GM23248 (cell line): ENCODE measurements at regions not wholly inside any gene's neighbourhood (a gene's known extent, or its start where the extent isn't known, plus 50 kb on each side); places are given as distances from the start of the nearest gene placed in this dataset.

Source experiments
- DNase-seq: peaks from one replicate; pipeline ENCODE4 v3.0.0-alpha.2; 2015
- H2AFZ ChIP-seq: fragments of 200-600 bp; sonication (generic); 2 replicates; pipeline ENCODE4 v1.6.1; 2016; ENCODE audit warnings: antibody characterized with exemption
- H3F3A ChIP-seq: fragments of 200-600 bp; sonication (generic); 2 replicates; pipeline ENCODE4 v1.6.1; 2016; ENCODE audit warnings: mild to moderate bottlenecking, antibody characterized with exemption, mixed run types; ENCODE audit not compliant: insufficient read depth
- H3K27ac ChIP-seq: fragments of 200-600 bp; sonication (generic); 2 replicates; pipeline ENCODE4 v1.5.1; 2016; ENCODE audit warnings: mild to moderate bottlenecking
- H3K27me3 ChIP-seq: fragments of 200-600 bp; sonication (generic); replicated peaks from 2 replicates; pipeline ENCODE4 v1.6.1; 2016; ENCODE audit warnings: mild to moderate bottlenecking; ENCODE audit not compliant: insufficient read depth
- H3K36me3 ChIP-seq: fragments of 200-600 bp; sonication (generic); 2 replicates; pipeline ENCODE4 v1.6.1; 2016; ENCODE audit warnings: low read depth, mild to moderate bottlenecking
- H3K4me1 ChIP-seq: fragments of 200-600 bp; sonication (generic); 2 replicates; pipeline ENCODE4 v1.6.1; 2016; ENCODE audit warnings: mild to moderate bottlenecking; ENCODE audit not compliant: insufficient read depth
- H3K4me2 ChIP-seq: fragments of 200-600 bp; sonication (generic); one replicate; pipeline ENCODE4 v1.6.1; 2016; ENCODE audit warnings: mild to moderate bottlenecking; ENCODE audit not compliant: unreplicated experiment
- H3K4me3 ChIP-seq: fragments of 200-600 bp; sonication (generic); 2 replicates; pipeline ENCODE4 v1.5.1; 2016; ENCODE audit warnings: mild to moderate bottlenecking
- H3K79me2 ChIP-seq: fragments of 200-600 bp; sonication (generic); 2 replicates; pipeline ENCODE4 v1.6.1; 2016; ENCODE audit warnings: mild to moderate bottlenecking; ENCODE audit not compliant: insufficient read depth
- H3K9ac ChIP-seq: fragments of 200-600 bp; sonication (generic); 2 replicates; pipeline ENCODE4 v1.6.1; 2016; ENCODE audit warnings: mild to moderate bottlenecking
- H3K9me2 ChIP-seq: fragments of 200-600 bp; sonication (generic); 2 replicates; pipeline ENCODE4 v1.6.1; 2016; ENCODE audit warnings: mixed run types, mild to moderate bottlenecking, moderate library complexity; ENCODE audit not compliant: insufficient read depth
- H3K9me3 ChIP-seq: fragments of 200-600 bp; sonication (generic); one replicate; pipeline ENCODE4 v1.6.1; 2017; ENCODE audit warnings: low read depth
- H4K20me1 ChIP-seq: fragments of 200-600 bp; sonication (generic); 2 replicates; pipeline ENCODE4 v1.6.0; 2016; ENCODE audit not compliant: insufficient read depth
- EZH2 ChIP-seq: fragments of 200-600 bp; sonication (generic); IDR thresholded peaks from 2 replicates; pipeline ENCODE4 v1.6.1; 2018; ENCODE audit warnings: antibody characterized with exemption, mild to moderate bottlenecking; ENCODE audit not compliant: insufficient read depth, poor library complexity, severe bottlenecking
- EZH2phosphoT487 ChIP-seq: fragments of 200-600 bp; sonication (generic); IDR thresholded peaks from 2 replicates; pipeline ENCODE4 v1.6.1; 2018; ENCODE audit warnings: antibody characterized with exemption, moderate library complexity, mild to moderate bottlenecking, low read depth; ENCODE audit not compliant: insufficient read depth
- WGBS, 2 experiments: methylation state at CpG; one replicate each; pipeline ENCODE4 v1.1.6; 2015 to 2017; ENCODE audit warnings: low lambda C conversion rate in 2 of 2, low coverage in 1 of 2; ENCODE audit errors: missing lambda C conversion rate in 2 of 2; 5-methylcytosine and 5-hydroxymethylcytosine counted together
- in situ Hi-C: fragments of 300-500 bp; cut with MboI; formaldehyde crosslinking; loops from 2 replicates; pipeline ENCODE4 v1.15.0; 2020

- Histone ChIP-seq H3F3A (peaks cover 8% of the 10 kb centered on the region), H4K20me1 (no peaks in the 10 kb centered on the region), H3K4me1 (peaks cover 17% of the 10 kb centered on the region), H3K4me3 (no peak overlapping the region), H3K36me3 (no peaks in the 10 kb centered on the region), H3K79me2 (no peaks in the 10 kb centered on the region), H3K9me3 (no peaks in the 10 kb centered on the region), H2AFZ (no peak overlapping the region), H3K4me2 (no peak overlapping the region), H3K9ac (no peak overlapping the region), H3K27me3 (0 out of 2 replicates have a peak, but pooled peaks cover 5% of the 10 kb centered on the region), H3K9me2 (no peaks in the 10 kb centered on the region), H3K27ac (no peak overlapping the region)
- 89 to 97% methylated on average over 3 of the region's 3 CpGs for WGBS, 2 experiments
- DNase-seq: peak; percentile 34
- in situ Hi-C loops: loop anchor here (10.0 to 25.0 kb wide), 2 partner anchors 480 to 1012 kb away; partner anchors contain the start of gene ZNF521
- no peak for TF ChIP-seq EZH2phosphoT487
Observed at GRCh38 chr18:24875286-24875685, 414.8 kb downstream of the HRH4 start.

- H3K4me1 ChIP-seq: peaks cover 17% of the 10 kb centered on the region
- H3K36me3 ChIP-seq: no peaks in the 10 kb centered on the region
- H3K4me2 ChIP-seq: peak overlapping the region; percentile 29
- H3K9me3 ChIP-seq: no peaks in the 10 kb centered on the region
- WGBS, 2 experiments: 60 to 65% methylated on average over 1 of the region's 1 CpG
- no peak overlapping the region for H2AFZ ChIP-seq
- peak overlapping the region; percentile 47 for H3K27ac ChIP-seq
- in situ Hi-C loops: loop anchor here (10.0 to 25.0 kb wide), 2 partner anchors 479 to 1012 kb away; partner anchors contain the start of gene ZNF521
- no peaks in the 10 kb centered on the region for H4K20me1 ChIP-seq
- H3F3A ChIP-seq: peaks cover 8% of the 10 kb centered on the region
- H3K9me2 ChIP-seq: no peaks in the 10 kb centered on the region
- no peaks in the 10 kb centered on the region for H3K79me2 ChIP-seq
- peak overlapping the region; percentile 7; the same call in 1 of the 2 replicates for H3K9ac ChIP-seq
- TF ChIP-seq EZH2phosphoT487 (no peak), EZH2 (no peak)
- H3K4me3 ChIP-seq: no peak overlapping the region
- DNase-seq: peak; percentile 27
- 0 out of 2 replicates have a peak, but pooled peaks cover 5% of the 10 kb centered on the region for H3K27me3 ChIP-seq
Observed at GRCh38 chr18:24875777-24876176, 415.3 kb downstream of the HRH4 start.

- H4K20me1 ChIP-seq: no peaks in the 10 kb centered on the region
- peaks cover 17% of the 10 kb centered on the region for H3K4me1 ChIP-seq
- H3K36me3 ChIP-seq: no peaks in the 10 kb centered on the region
- DNase-seq: peak; percentile 70
- 0 out of 2 replicates have a peak, but pooled peaks cover 5% of the 10 kb centered on the region for H3K27me3 ChIP-seq
- no peak overlapping the region for H3K4me3 ChIP-seq
- H2AFZ ChIP-seq: no peak overlapping the region
- in situ Hi-C loops: loop anchor here (10.0 to 25.0 kb wide), 2 partner anchors 479 to 1011 kb away; partner anchors contain the start of gene ZNF521
- no peak for TF ChIP-seq EZH2phosphoT487
- no peak for TF ChIP-seq EZH2
- no peaks in the 10 kb centered on the region for H3K9me3 ChIP-seq
- H3F3A ChIP-seq: peaks cover 8% of the 10 kb centered on the region
- H3K4me2 ChIP-seq: peak overlapping the region; percentile 29
- peak overlapping the region; percentile 7; the same call in 1 of the 2 replicates for H3K9ac ChIP-seq
- H3K9me2 ChIP-seq: no peaks in the 10 kb centered on the region
- no peaks in the 10 kb centered on the region for H3K79me2 ChIP-seq
- whole genome bisulfite sequencing, 2 experiments: 22 to 25% methylated on average over 5 of the region's 5 CpGs
- H3K27ac ChIP-seq: peak overlapping the region; percentile 47
Observed at GRCh38 chr18:24876266-24876665, 415.8 kb downstream of the HRH4 start.

GRCh38 chr18:24877066-24877465 is 416.6 kb downstream of the HRH4 start:
- no peaks in the 10 kb centered on the region for H3K36me3 ChIP-seq
- H3K4me1 ChIP-seq: peaks cover 17% of the 10 kb centered on the region
- WGBS, 2 experiments: 90 to 94% methylated on average over 5 of the region's 5 CpGs
- H3K9ac ChIP-seq: no peak overlapping the region
- H3K79me2 ChIP-seq: no peaks in the 10 kb centered on the region
- no peak for DNase-seq
- H3K27ac ChIP-seq: no peak overlapping the region
- H3K27me3 ChIP-seq: 0 out of 2 replicates have a peak, but pooled peaks cover 11% of the 10 kb centered on the region
- no peaks in the 10 kb centered on the region for H4K20me1 ChIP-seq
- no peak overlapping the region for H2AFZ ChIP-seq
- H3K9me2 ChIP-seq: no peaks in the 10 kb centered on the region
- TF ChIP-seq EZH2phosphoT487: no peak
- TF ChIP-seq EZH2: no peak
- H3K4me2 ChIP-seq: no peak overlapping the region
- in situ Hi-C loops: loop anchor here (10.0 to 25.0 kb wide), 2 partner anchors 478 to 1010 kb away; partner anchors contain the start of gene ZNF521
- peaks cover 8% of the 10 kb centered on the region for H3F3A ChIP-seq
- H3K9me3 ChIP-seq: no peaks in the 10 kb centered on the region
- H3K4me3 ChIP-seq: no peak overlapping the region
